Spleen (tissue), 7 donors: ENCODE measurements at regions not wholly inside any gene's neighbourhood (a gene's known extent, or its start where the extent isn't known, plus 50 kb on each side); places are given as distances from the start of the nearest gene placed in this dataset.

Source experiments
- POLR2A ChIP-seq, 3 donors: fragments of 450-650 bp; IDR thresholded peaks; one replicate each; pipeline ENCODE4 v1.5.1; 2017; ENCODE audit warnings: antibody characterized with exemption in 3 of 3, mild to moderate bottlenecking in 1 of 3
- TF ChIP-seq, protein P1 (sequence below), 11 experiments: fragments of 200-600 bp in 7 of 11; fragments of 450-650 bp in 4 of 11; sonication (generic) in 4 of 11; IDR thresholded peaks in 8 of 11; conservative IDR thresholded peaks in 3 of 11; 1 replicate in 7 of 11; 2 replicates in 4 of 11; pipeline versions ENCODE4 v1.4.0 to v1.8.0; 2016 to 2021; ENCODE audit warnings: antibody characterized with exemption in 11 of 11, inconsistent platforms in 4 of 11, mild to moderate bottlenecking in 1 of 11
- donor health status: DM: no; HTN: no; CAD: no; lungs with moderate emphysema.
- donor health status: DM: no; HTN: no; CAD: no.
- donor health status: DM: no; HTN: no; CAD: no.

DNA sequence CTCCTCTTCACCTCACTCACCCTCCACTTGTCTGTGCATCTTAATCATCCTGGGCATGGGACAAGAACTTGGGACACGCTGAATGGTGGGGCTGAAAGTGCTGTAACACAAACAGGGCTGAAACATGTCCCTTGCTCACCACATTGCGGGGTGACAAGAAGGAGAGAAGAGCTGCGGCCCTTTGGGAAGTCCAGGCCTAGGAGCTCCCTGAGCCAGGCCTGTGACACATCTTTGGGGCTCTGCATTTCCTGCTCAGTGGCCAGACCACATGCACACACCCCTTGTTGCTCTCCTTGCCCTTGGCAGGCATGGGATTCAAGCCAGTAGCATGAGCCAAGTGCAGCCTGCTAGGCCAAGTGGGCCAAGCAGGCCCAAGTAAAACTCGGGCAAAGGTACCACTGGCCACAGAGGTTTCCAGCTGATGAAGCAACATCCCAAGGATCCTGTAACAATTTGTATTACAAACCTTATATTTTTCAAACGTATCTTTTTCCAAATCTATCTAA, 1384.3 kb upstream of the PCDH20 start:
- TF ChIP-seq, protein P1, sequence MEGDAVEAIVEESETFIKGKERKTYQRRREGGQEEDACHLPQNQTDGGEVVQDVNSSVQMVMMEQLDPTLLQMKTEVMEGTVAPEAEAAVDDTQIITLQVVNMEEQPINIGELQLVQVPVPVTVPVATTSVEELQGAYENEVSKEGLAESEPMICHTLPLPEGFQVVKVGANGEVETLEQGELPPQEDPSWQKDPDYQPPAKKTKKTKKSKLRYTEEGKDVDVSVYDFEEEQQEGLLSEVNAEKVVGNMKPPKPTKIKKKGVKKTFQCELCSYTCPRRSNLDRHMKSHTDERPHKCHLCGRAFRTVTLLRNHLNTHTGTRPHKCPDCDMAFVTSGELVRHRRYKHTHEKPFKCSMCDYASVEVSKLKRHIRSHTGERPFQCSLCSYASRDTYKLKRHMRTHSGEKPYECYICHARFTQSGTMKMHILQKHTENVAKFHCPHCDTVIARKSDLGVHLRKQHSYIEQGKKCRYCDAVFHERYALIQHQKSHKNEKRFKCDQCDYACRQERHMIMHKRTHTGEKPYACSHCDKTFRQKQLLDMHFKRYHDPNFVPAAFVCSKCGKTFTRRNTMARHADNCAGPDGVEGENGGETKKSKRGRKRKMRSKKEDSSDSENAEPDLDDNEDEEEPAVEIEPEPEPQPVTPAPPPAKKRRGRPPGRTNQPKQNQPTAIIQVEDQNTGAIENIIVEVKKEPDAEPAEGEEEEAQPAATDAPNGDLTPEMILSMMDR (IDR thresholded peaks at IDR 0.05 in 8 of 11, conservative IDR thresholded peaks at IDR 0.05 in 3 of 11) = no peak
- TF ChIP-seq POLR2A (IDR thresholded peaks at IDR 0.05) = no peak
